GM12878 (cell line): ENCODE measurements at regions not wholly inside any gene's neighbourhood (a gene's known extent, or its start where the extent isn't known, plus 50 kb on each side); places are given as distances from the start of the nearest gene placed in this dataset.

Source experiments
- EED ChIP-seq: sonication (generic); IDR thresholded peaks from 2 replicates; pipeline ENCODE4 v1.6.1; 2016; ENCODE audit warnings: antibody characterized with exemption, low read depth
- FOS ChIP-seq: IDR thresholded peaks from 3 replicates; pipeline ENCODE4 v1.6.1; 2011; ENCODE audit warnings: borderline replicate concordance; ENCODE audit not compliant: insufficient read length; ENCODE audit errors: extremely low read depth
- LARP7 ChIP-seq: fragments of 450-650 bp; IDR thresholded peaks from 2 replicates; pipeline ENCODE4 v1.6.1; 2017; ENCODE audit warnings: mild to moderate bottlenecking
- MYC ChIP-seq: IDR thresholded peaks from 2 replicates; pipeline ENCODE4 v1.6.1; 2011; ENCODE audit warnings: mild to moderate bottlenecking, low read length, moderate library complexity, inconsistent platforms; ENCODE audit not compliant: insufficient read depth, insufficient replicate concordance, insufficient read length, severe bottlenecking
- SIX5 ChIP-seq: IDR thresholded peaks from 2 replicates; pipeline ENCODE4 v1.6.1; 2011; ENCODE audit warnings: mild to moderate bottlenecking, low read depth, low read length, moderate library complexity; ENCODE audit not compliant: severe bottlenecking
- TF ChIP-seq, protein P1 (sequence below): fragments of 450-650 bp; IDR thresholded peaks from 2 replicates; pipeline ENCODE4 v1.6.1; 2016; ENCODE audit warnings: mild to moderate bottlenecking, moderate library complexity, borderline replicate concordance
- TF ChIP-seq, protein P2 (sequence below): fragments of 450-650 bp; IDR thresholded peaks from 2 replicates; pipeline ENCODE4 v1.6.1; 2017; ENCODE audit warnings: borderline replicate concordance
- TF ChIP-seq, protein P3 (sequence below): IDR thresholded peaks from 2 replicates; pipeline ENCODE4 v1.6.1; 2011; ENCODE audit warnings: low read depth, mild to moderate bottlenecking, low read length, moderate library complexity, borderline replicate concordance; ENCODE audit errors: extremely low read depth

DNA sequence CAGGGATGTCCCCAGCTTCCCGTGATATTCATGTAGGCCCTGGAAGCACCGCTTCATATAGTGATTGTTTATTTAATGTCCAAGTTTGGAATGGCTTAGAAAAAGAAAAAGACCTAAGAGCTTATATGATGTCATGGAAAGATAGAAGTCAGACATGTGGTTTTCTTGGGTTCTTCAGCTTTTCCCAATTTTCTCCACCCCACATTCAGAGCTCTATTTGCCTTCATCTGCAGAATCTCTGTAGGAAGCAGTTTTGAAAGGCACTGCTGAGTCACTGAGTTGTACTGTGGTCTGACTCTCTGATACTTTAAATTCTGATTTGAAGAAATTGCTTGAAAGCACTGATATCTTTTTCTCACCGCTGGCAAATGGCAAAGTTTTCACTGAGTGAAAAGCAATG is 120.6 kb upstream of the EDNRA start (continued):
- TF ChIP-seq, protein P1, sequence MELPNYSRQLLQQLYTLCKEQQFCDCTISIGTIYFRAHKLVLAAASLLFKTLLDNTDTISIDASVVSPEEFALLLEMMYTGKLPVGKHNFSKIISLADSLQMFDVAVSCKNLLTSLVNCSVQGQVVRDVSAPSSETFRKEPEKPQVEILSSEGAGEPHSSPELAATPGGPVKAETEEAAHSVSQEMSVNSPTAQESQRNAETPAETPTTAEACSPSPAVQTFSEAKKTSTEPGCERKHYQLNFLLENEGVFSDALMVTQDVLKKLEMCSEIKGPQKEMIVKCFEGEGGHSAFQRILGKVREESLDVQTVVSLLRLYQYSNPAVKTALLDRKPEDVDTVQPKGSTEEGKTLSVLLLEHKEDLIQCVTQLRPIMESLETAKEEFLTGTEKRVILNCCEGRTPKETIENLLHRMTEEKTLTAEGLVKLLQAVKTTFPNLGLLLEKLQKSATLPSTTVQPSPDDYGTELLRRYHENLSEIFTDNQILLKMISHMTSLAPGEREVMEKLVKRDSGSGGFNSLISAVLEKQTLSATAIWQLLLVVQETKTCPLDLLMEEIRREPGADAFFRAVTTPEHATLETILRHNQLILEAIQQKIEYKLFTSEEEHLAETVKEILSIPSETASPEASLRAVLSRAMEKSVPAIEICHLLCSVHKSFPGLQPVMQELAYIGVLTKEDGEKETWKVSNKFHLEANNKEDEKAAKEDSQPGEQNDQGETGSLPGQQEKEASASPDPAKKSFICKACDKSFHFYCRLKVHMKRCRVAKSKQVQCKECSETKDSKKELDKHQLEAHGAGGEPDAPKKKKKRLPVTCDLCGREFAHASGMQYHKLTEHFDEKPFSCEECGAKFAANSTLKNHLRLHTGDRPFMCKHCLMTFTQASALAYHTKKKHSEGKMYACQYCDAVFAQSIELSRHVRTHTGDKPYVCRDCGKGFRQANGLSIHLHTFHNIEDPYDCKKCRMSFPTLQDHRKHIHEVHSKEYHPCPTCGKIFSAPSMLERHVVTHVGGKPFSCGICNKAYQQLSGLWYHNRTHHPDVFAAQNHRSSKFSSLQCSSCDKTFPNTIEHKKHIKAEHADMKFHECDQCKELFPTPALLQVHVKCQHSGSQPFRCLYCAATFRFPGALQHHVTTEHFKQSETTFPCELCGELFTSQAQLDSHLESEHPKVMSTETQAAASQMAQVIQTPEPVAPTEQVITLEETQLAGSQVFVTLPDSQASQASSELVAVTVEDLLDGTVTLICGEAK = no peak
- TF ChIP-seq SIX5 = no peak
- TF ChIP-seq, protein P2, sequence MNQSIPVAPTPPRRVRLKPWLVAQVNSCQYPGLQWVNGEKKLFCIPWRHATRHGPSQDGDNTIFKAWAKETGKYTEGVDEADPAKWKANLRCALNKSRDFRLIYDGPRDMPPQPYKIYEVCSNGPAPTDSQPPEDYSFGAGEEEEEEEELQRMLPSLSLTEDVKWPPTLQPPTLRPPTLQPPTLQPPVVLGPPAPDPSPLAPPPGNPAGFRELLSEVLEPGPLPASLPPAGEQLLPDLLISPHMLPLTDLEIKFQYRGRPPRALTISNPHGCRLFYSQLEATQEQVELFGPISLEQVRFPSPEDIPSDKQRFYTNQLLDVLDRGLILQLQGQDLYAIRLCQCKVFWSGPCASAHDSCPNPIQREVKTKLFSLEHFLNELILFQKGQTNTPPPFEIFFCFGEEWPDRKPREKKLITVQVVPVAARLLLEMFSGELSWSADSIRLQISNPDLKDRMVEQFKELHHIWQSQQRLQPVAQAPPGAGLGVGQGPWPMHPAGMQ = no peak
- no peak for TF ChIP-seq FOS
- TF ChIP-seq EED = no peak
- TF ChIP-seq MYC = no peak
- no peak for TF ChIP-seq LARP7
- TF ChIP-seq, protein P3, sequence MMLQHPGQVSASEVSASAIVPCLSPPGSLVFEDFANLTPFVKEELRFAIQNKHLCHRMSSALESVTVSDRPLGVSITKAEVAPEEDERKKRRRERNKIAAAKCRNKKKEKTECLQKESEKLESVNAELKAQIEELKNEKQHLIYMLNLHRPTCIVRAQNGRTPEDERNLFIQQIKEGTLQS = no peak
